MM.1S (cell line): ENCODE measurements at regions not wholly inside any gene's neighbourhood (a gene's known extent, or its start where the extent isn't known, plus 50 kb on each side); places are given as distances from the start of the nearest gene placed in this dataset.

Experiments used
- CTCF ChIP-seq: fragments of 300-600 bp; sonication (generic); IDR thresholded peaks from 2 replicates; pipeline ENCODE4 v1.5.1; 2016; ENCODE audit warnings: antibody characterized with exemption, low read length, mixed read lengths
- EZH2 ChIP-seq: fragments of 300-600 bp; sonication (generic); optimal IDR thresholded peaks from 2 replicates; pipeline ENCODE3; 2017; ENCODE audit warnings: low read depth, mild to moderate bottlenecking, antibody characterized with exemption, low read length, mixed read lengths
- EZH2phosphoT487 ChIP-seq: fragments of 300-600 bp; sonication (generic); IDR thresholded peaks from 2 replicates; pipeline ENCODE4 v1.6.1; 2018; ENCODE audit warnings: antibody characterized with exemption, low read length

- TF ChIP-seq CTCF (no peak), EZH2 (no peak), EZH2phosphoT487 (no peak)
Observed at GRCh38 chr6:4004249-4004648, 74.7 kb downstream of the FAM217A start.
